ENCODE measurements at regions not wholly inside any gene's neighbourhood (a gene's known extent, or its start where the extent isn't known, plus 50 kb on each side); places are given as distances from the start of the nearest gene placed in this dataset.

GRCh38 chr1:81125672-81126071, 675.1 kb upstream of the ADGRL2 start:
- no peak for DNase-seq

GRCh38 chr1:81121306-81121705, 679.4 kb upstream of the ADGRL2 start:
- no peak for DNase-seq

DNA sequence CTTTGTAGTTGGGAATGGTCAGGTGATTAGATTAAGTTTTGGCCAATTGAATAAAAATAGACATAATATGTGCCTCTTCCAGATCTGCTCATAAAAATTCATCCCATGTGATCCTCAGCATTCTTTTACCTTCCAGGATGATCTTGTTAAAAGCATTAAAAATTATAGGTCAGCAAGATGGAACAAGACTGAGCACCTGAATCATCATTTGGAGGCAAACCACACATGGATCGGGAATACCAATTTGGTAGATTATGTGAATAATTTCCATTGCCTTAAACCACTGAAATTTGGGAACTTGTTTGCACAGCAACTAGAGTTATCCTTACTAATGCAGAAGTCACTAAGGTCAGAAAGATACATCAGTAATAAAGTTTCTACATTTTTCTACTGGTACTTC, 681.4 kb upstream of the ADGRL2 start:
- no peak for DNase-seq

DNA sequence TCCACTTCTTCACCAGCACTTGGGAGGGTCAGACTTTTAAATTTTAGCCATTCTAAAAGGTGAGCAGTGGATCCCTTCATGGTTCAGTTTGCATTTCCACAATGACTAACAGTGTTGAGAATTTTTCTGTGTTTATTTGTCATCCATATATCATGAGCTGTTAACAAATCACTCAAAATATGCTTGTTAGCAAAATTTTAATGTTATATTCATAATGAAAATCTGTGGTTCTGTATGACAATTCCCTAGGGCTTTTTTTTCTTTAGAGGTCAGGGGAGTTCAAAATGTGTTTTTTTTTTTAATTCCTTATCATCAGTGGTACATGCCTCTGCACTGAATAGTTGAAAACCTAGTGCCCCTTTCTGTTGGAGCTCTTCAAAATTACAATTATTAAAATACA, 682.2 kb upstream of the ADGRL2 start:
- DNase-seq: no peak

- DNase-seq: no peak
Observed at GRCh38 chr1:81115422-81115821, 685.3 kb upstream of the ADGRL2 start.

GRCh38 chr1:81114191-81114590, 686.5 kb upstream of the ADGRL2 start:
- DNase-seq: no peak

DNA sequence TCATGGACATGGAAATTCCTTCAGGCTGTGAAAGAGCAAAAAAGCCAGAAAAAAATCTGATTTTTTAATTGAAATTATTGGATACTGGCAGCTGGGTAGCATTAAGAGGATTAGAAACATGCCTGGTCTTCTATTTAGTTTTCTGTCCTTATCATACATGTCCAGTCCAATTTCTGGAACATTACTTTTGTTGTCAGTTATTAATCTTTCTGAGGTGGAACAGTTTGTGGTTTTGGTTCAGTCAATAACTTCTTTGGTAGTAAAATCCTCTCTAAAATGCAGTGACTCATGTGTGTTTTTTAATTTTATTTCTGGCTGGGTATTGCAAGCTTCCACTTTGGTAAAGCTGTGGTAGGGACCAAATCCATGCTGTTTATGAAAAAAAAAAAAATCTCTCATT, 687.0 kb upstream of the ADGRL2 start:
- DNase-seq: no peak

DNA sequence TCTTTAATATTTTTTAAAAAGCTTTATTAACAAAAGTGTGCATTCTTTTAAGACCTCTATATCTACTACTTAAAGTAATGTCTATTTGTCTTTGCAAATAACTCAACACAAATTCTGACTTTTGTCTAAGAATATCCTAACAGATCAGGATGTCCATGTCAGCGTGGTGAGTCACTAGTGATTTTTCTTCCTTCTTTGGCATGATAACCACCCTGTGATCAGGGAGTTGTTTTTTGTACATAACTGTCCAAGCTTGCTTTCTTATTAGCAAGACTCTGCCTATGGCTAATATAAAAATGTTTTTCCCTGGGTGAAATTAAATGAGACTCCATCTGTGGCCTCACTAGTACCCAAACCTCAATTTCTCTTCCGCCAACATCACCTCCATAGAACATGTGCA, 688.9 kb upstream of the ADGRL2 start:
- no peak for DNase-seq

- DNase-seq: no peak
Observed at GRCh38 chr1:81109038-81109437, 691.7 kb upstream of the ADGRL2 start.

GRCh38 chr1:81097860-81098259, 702.9 kb upstream of the ADGRL2 start:
- no peak for DNase-seq

- no peak for DNase-seq
Observed at GRCh38 chr1:81073580-81073979, 727.2 kb upstream of the ADGRL2 start.

DNA sequence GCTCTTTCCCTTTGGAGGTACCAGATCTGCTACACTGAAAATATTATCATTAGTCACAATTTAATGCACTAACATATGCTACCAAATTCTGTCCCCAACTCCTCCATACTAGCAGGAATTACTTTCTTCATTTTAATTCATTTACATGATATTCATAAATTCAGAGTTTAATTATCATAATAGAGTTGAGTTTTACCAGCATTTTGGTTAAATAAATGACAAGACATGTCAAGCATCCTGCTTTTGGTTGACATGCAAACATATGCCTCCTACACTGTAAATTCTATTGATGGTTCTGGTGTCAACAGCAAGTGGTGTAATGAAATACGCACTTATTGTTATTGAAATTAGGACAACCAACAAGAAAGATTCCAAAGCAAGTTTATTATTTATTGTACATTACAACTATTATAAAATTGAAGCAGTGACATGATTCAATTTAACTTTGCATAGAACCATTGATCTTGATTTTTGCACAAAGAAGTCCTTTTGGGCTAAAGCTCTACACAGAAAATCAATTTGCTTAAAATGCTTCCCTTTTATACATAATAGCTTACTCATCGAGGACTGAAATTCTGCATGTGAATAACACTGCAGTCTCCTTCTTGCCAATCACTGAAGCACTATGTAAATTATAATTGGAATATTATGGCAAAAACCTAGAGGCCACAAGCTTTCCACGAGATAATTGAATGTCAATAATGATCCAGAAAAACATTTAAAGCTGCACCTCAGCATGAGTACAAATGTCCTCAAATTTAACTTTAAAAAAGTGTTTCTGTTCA, 728.6 kb upstream of the ADGRL2 start:
- DNase-seq: no peak

DNA sequence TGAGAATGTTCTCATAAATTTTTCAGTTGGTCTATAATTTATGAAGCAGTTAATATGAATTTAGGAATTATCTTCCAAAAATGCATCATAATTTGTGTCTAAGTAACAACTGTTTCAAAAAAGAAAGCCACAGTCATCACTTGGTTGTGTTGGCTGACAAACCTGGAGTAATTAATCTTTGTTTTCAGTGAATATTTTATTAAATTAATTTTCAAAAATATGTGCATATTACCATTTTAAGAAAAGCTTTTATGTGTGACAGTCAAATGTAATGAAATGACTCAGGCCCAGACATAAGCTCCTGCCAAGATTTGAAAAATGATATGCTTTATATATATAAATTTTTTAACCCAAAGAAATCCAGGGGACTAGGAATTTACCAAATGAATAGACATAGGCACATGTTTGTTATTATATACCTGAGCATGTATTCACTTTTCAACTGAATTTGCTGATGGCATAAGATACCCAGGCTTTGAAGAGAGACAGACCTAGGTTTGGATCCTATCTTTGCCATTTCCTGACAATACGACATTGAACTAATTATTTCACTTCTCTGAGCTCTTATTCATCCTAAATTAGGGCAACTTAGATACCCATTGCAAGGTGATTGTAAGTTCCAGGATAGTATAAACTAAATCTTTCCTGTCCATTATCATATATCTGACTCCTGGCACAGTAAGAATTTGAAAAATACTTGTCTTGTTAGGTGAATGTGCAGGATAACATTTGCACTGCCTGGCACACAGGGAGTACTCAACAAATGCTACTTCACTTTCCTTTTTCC, 729.5 kb upstream of the ADGRL2 start:
- no peak for DNase-seq

DNA sequence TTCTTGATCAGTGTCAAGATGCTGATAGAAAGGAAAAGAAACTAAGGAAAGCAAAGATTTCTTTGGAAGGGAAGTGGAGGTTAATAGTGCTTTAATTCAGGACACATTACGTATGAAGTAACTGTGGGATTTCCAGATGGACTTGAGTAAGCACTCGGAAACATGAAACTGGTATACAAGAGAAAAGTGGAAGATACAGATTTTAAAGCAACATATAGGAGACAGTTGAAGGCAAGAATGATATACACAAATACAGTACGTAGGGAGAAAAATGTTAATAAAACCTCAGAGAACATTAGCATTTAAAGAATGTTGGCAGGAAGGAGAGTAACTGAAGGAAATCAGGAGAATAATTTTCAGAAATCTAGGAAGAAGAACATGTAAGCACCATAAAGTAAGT, 730.9 kb upstream of the ADGRL2 start:
- no peak for DNase-seq

GRCh38 chr1:81068726-81069125, 732.0 kb upstream of the ADGRL2 start:
- DNase-seq: no peak

DNA sequence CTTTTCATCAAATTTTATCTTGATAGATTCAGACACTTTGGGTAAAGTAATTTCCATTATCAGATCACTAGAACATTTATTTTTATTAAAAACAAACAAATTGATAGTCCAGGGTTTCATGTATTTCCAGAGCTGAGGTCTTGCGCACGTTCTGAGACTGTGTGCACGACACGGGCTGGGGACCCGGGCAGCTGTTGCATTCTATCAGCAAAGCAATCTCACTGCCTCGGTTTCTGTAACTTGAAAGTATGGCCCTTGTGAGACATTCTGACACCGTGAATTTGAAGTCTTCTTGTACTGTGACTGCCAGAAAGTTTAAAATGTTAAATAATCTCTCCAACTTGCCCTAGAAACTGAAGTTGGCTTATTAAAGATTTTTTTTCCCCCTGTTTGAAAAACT, 746.9 kb upstream of the ADGRL2 start:
- DNase-seq: no peak

DNA sequence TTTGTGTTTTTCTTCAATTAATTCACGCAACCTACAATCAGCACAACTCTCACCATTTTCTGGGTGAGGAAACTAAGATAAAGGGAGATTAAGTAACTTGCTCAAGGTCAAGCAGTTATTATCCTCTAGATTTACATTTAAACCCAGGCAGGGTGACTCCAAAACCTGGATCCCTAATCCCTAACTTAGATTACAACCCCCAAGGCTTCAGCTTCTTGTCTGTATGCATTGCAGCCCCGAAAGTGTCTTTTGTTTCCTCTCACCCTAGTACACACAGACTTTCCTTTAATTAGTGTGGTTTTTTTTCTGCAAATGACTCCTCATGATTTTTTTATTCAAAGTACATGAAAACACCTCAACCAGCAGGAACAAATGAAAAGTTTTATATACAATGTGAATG, 748.6 kb upstream of the ADGRL2 start:
- DNase-seq: no peak

DNA sequence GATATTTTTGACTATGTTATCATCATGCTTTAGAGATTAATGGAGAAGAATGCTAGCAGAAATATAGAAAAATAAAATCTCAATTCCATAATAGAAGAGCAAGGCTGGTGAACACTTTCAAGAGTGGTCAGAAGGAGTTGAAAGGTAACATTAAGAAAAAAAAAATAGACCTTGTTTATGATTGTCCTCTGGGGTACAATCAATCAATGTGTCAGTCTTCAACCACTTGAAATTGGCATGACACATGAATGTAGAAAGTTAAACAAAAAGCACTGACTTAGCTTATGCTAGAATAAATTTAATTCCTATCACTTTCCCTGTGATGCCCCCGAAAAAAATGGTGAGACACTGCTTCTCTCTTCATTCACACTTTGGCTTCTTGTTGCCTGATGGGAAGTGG, 750.3 kb upstream of the ADGRL2 start:
- no peak for DNase-seq

GRCh38 chr1:81044708-81045107, 756.0 kb upstream of the ADGRL2 start:
- no peak for DNase-seq

- DNase-seq: no peak
Observed at GRCh38 chr1:81042225-81042624, 758.5 kb upstream of the ADGRL2 start.

DNA sequence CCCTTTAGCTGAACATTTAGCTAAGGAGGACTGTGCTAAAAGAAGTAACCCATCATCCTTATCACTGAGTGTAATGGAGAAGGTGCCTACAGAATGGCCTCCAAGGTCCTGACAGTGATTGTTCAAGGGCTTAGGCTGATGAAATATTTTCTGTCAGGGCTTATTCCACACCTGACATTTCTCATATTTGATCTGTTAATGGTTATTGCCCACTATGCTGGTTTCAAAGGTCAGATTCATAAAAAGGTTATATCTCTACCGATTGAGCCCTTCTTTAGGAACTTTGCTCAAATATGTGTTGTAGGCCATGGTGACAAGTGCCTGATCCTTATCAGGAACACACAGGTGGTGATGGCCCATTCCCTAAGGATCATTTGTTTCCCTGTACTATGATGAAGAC, 766.4 kb upstream of the ADGRL2 start:
- DNase-seq: no peak

GRCh38 chr1:81032973-81033425, 767.7 kb upstream of the ADGRL2 start:
- no peak for DNase-seq

- no peak for DNase-seq
Observed at GRCh38 chr1:81032374-81032773, 768.4 kb upstream of the ADGRL2 start.

- DNase-seq: no peak
Observed at GRCh38 chr1:81030441-81030840, 770.3 kb upstream of the ADGRL2 start.

DNA sequence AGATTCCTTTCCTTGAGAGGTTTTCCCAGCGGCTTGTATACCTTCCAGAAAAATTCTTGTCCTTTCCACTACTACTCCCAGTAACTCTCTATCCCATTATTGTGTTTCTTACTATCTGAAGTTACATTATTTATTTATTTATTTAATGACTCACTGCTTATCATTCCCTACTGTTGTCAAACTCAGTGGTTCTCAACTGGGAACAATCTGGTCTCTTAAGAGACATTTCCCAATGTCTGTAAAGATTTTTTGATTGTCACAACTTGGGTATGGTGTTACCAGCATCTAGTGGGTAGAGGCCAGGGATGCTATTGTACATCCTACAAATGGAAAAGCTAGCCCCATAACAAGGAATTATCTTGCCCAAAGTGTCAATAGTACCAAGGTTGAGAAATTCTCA, 771.5 kb upstream of the ADGRL2 start:
- DNase-seq: no peak

Measured in NK-92 treated with Interleukin-12 subunit alpha and Interleukin-12 subunit beta, amount 100 ng/mL, for 24 hours (cell line).